ENCODE measurements at regions not wholly inside any gene's neighbourhood (a gene's known extent, or its start where the extent isn't known, plus 50 kb on each side); places are given as distances from the start of the nearest gene placed in this dataset.

GRCh38 chr12:83823386-83824045, 1089.1 kb downstream of the SLC6A15 start:
- Histone ChIP-seq H4K91ac (replicated peaks; ENCODE audit: insufficient read length, low read length) (no peak overlapping the region), H2BK120ac (replicated peaks; ENCODE audit: low read depth, low read length) (no peak overlapping the region), H4K5ac (ENCODE audit: insufficient read length, low read depth, low read length) (no peak overlapping the region), H3K56ac (replicated peaks; ENCODE audit: insufficient read length, low read depth, low read length) (no peak overlapping the region), H2AFZ (ENCODE audit: low read length) (peak overlapping the region; percentile 81; the same call in 1 of the 2 replicates), H3K14ac (ENCODE audit: insufficient read length) (no peak overlapping the region), H3K27me3 (replicated peaks in 1 of 4; ENCODE audit: control insufficient read depth in 3 of 4, extremely low read depth in 1 of 4, insufficient read depth in 3 of 4, low read length in 3 of 4) (no peaks in the 10 kb centered on the region), H3K9ac (replicated peaks in 1 of 4; ENCODE audit: extremely low read depth in 1 of 4, low read depth in 3 of 4, low read length in 3 of 4) (no peak overlapping the region), H3K4ac (replicated peaks; ENCODE audit: insufficient read length, low read depth, low read length) (no peak overlapping the region), H3K79me2 (ENCODE audit: control insufficient read depth in 1 of 2, insufficient read depth in 2 of 2, low read length in 2 of 2) (no peaks in the 10 kb centered on the region), H3K4me3 (ENCODE audit: extremely low read depth in 1 of 4, insufficient read depth in 2 of 4, low read depth in 3 of 4, low read length in 4 of 4) (no peak overlapping the region), H2BK15ac (ENCODE audit: low read length) (peak overlapping the region; percentile 5; the same call in 1 of the 2 replicates), H3K4me1 (replicated peaks in 1 of 4; ENCODE audit: control insufficient read depth in 3 of 4, insufficient read depth in 4 of 4, low read length in 3 of 4) (peaks cover 0 to 2% (median 0%) of the 10 kb centered on the region in 4 experiments; a peak in 2 of 7 replicates), H3K4me2 (ENCODE audit: insufficient read depth in 1 of 2, low read depth in 2 of 2, low read length in 2 of 2) (no peak overlapping the region), H3K79me1 (ENCODE audit: low read depth, low read length) (no peaks in the 10 kb centered on the region), H3K27ac (ENCODE audit: low read depth, low read length) (no peak overlapping the region), H3K9me3 (ENCODE audit: insufficient read depth in 2 of 2, low read depth in 1 of 2, low read length in 1 of 2) (no peaks in the 10 kb centered on the region), H3K23me2 (ENCODE audit: low read depth, low read length) (no peaks in the 10 kb centered on the region), H2BK12ac (ENCODE audit: low read depth, low read length) (peak overlapping the region; percentile 4; the same call in 1 of the 2 replicates), H2BK20ac (ENCODE audit: low read length) (no peak overlapping the region), H3K23ac (ENCODE audit: insufficient read length) (no peak overlapping the region), H4K8ac (ENCODE audit: extremely low read depth, insufficient read depth, low read length) (no peak overlapping the region; the same call in 1 of the 2 replicates), H3K18ac (ENCODE audit: extremely low read depth, low read length) (no peak overlapping the region; the same call in 1 of the 2 replicates), H2AK5ac (ENCODE audit: low read depth, low read length) (no peak overlapping the region), H2BK5ac (ENCODE audit: low read depth, low read length) (no peak overlapping the region), H3K36me3 (ENCODE audit: control insufficient read depth in 2 of 4, insufficient read depth in 4 of 4, low read length in 3 of 4) (no peaks in the 10 kb centered on the region), H4K20me1 (replicated peaks in 1 of 2; ENCODE audit: control insufficient read depth in 1 of 2, insufficient read depth in 2 of 2, low read length in 2 of 2) (no peaks in the 10 kb centered on the region)
- ChIA-PET CTCF (ENCODE audit: partially characterized antibody) (interaction anchor here (0.6 to 3.5 kb wide), 23 partner anchors 9 to 1609 kb away, joined by 3 to 22 read pairs (median 3); partner anchors contain the start of gene TMTC2), POLR2A (ENCODE audit: partially characterized antibody) (no interaction called here)
- peak; percentile 97 for FAIRE-seq
- peak; percentile 78 for DNase-seq (ENCODE audit: low read depth in 1 of 2, low spot score in 2 of 2)
- WGBS, 2 experiments (ENCODE audit: extremely low coverage in 1 of 2, insufficient coverage in 1 of 2, insufficient read length in 1 of 2, insufficient replicate concordance in 2 of 2, low coverage in 1 of 2, low lambda C conversion rate in 2 of 2, missing lambda C conversion rate in 1 of 2) = 41% methylated on average over 8 of the region's 8 CpGs; no CpG with 5 or more reads in 1 of the 2 experiments
- TF ChIP-seq TEAD4 (IDR thresholded peaks at IDR 0.05; ENCODE audit: low read depth, low read length) = 0 out of 2 replicates have a peak, but pooled peaks have one; percentile 35
- peak; percentile 99 for TF ChIP-seq RAD21 (IDR thresholded peaks at IDR 0.05 in 1 of 2, conservative IDR thresholded peaks at IDR 0.05 in 1 of 2; ENCODE audit: low read depth in 2 of 2, low read length in 2 of 2)
- TF ChIP-seq CEBPB (IDR thresholded peaks at IDR 0.05; ENCODE audit: low read depth, low read length) = no peak
- no peak for TF ChIP-seq FOSL1 (IDR thresholded peaks at IDR 0.05; ENCODE audit: insufficient read depth, low read depth, low read length)
- TF ChIP-seq SP1 (IDR thresholded peaks at IDR 0.05; ENCODE audit: low read depth, low read length) = no peak
- TF ChIP-seq POU5F1 (IDR thresholded peaks at IDR 0.05; ENCODE audit: low read depth, low read length) = no peak
- TF ChIP-seq CREB1 (IDR thresholded peaks at IDR 0.05) = peak; percentile 78
- peak; percentile 80 for TF ChIP-seq YY1 (IDR thresholded peaks at IDR 0.05; ENCODE audit: low read depth, low read length)
- peak; percentile 85 to 98 (median 95) for TF ChIP-seq CTCF (IDR thresholded peaks at IDR 0.05; ENCODE audit: control extremely low read depth in 1 of 3, insufficient read depth in 1 of 3, low read depth in 1 of 3, low read length in 3 of 3)
- TF ChIP-seq NRF1 (IDR thresholded peaks at IDR 0.05; ENCODE audit: low read depth, low read length) = no peak

Measured in H1 (cell line).